HL-60/S4 (cell line): ENCODE measurements at regions not wholly inside any gene's neighbourhood (a gene's known extent, or its start where the extent isn't known, plus 50 kb on each side); places are given as distances from the start of the nearest gene placed in this dataset.

Experiments used
- in situ Hi-C: fragments of 300-500 bp; cut with MboI; formaldehyde crosslinking; loops from 2 replicates; pipeline ENCODE4 v1.14.3; 2022; ENCODE audit warnings: low sequenced_read_pairs

GRCh38 chr12:90333424-90333823, 621.6 kb downstream of the CCER1 start:
- in situ Hi-C loops = no loop called here

- in situ Hi-C loops = no loop called here
Observed at GRCh38 chr12:90331821-90332220, 623.2 kb downstream of the CCER1 start.

- in situ Hi-C loops = no loop called here
Observed at GRCh38 chr12:90331262-90331661, 622.6 kb upstream of the ATP2B1 start.

GRCh38 chr12:90327793-90328743, 619.4 kb upstream of the ATP2B1 start:
- in situ Hi-C loops = no loop called here

GRCh38 chr12:90323217-90323616, 614.6 kb upstream of the ATP2B1 start:
- in situ Hi-C loops = no loop called here

- in situ Hi-C loops = no loop called here
Observed at GRCh38 chr12:90322006-90322405, 613.4 kb upstream of the ATP2B1 start.

- in situ Hi-C loops = no loop called here
Observed at GRCh38 chr12:90321369-90321768, 612.7 kb upstream of the ATP2B1 start.

- in situ Hi-C loops = no loop called here
Observed at GRCh38 chr12:90311561-90311960, 602.9 kb upstream of the ATP2B1 start.

- in situ Hi-C loops = no loop called here
Observed at GRCh38 chr12:90305379-90305778, 596.7 kb upstream of the ATP2B1 start.

- in situ Hi-C loops = no loop called here
Observed at GRCh38 chr12:90304231-90304630, 595.6 kb upstream of the ATP2B1 start.

- in situ Hi-C loops = no loop called here
Observed at GRCh38 chr12:90303771-90304170, 595.1 kb upstream of the ATP2B1 start.

- in situ Hi-C loops = no loop called here
Observed at GRCh38 chr12:90301561-90302133, 593.0 kb upstream of the ATP2B1 start.

- in situ Hi-C loops = no loop called here
Observed at GRCh38 chr12:90301095-90301494, 592.5 kb upstream of the ATP2B1 start.

GRCh38 chr12:90299666-90300065, 591.0 kb upstream of the ATP2B1 start:
- in situ Hi-C loops = no loop called here

GRCh38 chr12:90299121-90299520, 590.5 kb upstream of the ATP2B1 start:
- in situ Hi-C loops = no loop called here

GRCh38 chr12:90298289-90298948, 589.8 kb upstream of the ATP2B1 start:
- in situ Hi-C loops = no loop called here

GRCh38 chr12:90295858-90296257, 587.2 kb upstream of the ATP2B1 start:
- in situ Hi-C loops = no loop called here

- in situ Hi-C loops = no loop called here
Observed at GRCh38 chr12:90292183-90292582, 583.5 kb upstream of the ATP2B1 start.

GRCh38 chr12:90290980-90291975, 582.6 kb upstream of the ATP2B1 start:
- in situ Hi-C loops = no loop called here

- in situ Hi-C loops = no loop called here
Observed at GRCh38 chr12:90287585-90287984, 578.9 kb upstream of the ATP2B1 start.
